Fibroblast of lung (primary cell): ENCODE measurements at regions not wholly inside any gene's neighbourhood (a gene's known extent, or its start where the extent isn't known, plus 50 kb on each side); places are given as distances from the start of the nearest gene placed in this dataset.

ENCODE experiments used
- DNase-seq, 2 donors: peaks; one replicate each; pipeline versions ENCODE4 v3.0.0 to v3.0.0-alpha.2; 2010; ENCODE audit warnings: low read depth in 2 of 2
- H2AFZ ChIP-seq: 2 replicates; pipeline ENCODE4 v1.5.1; 2012; ENCODE audit warnings: low read length, control low read depth, inconsistent platforms
- H3K27ac ChIP-seq: 2 replicates; pipeline ENCODE4 v1.5.1; 2011; ENCODE audit warnings: low read length, control low read depth; ENCODE audit not compliant: insufficient read depth
- H3K27me3 ChIP-seq: 2 replicates; pipeline ENCODE4 v1.5.1; 2011; ENCODE audit warnings: mild to moderate bottlenecking, low read length; ENCODE audit not compliant: control insufficient read depth, insufficient read depth
- H3K36me3 ChIP-seq: 2 replicates; pipeline ENCODE4 v1.5.1; 2011; ENCODE audit warnings: low read length; ENCODE audit not compliant: control insufficient read depth, insufficient read depth
- H3K4me1 ChIP-seq: 2 replicates; pipeline ENCODE4 v1.5.1; 2011; ENCODE audit warnings: low read length; ENCODE audit not compliant: control insufficient read depth, insufficient read depth; ENCODE audit errors: extremely low read depth
- H3K4me2 ChIP-seq: 2 replicates; pipeline ENCODE4 v1.5.1; 2011; ENCODE audit warnings: low read length, control low read depth; ENCODE audit not compliant: insufficient read depth; ENCODE audit errors: extremely low read depth
- H3K4me3 ChIP-seq, 4 experiments: fragments of 200-600 bp in 1 of 4; sonication (generic) in 1 of 4; replicated peaks in 1 of 4; 2 replicates each; pipeline ENCODE4 v1.5.1; 2011 to 2016; ENCODE audit warnings: low read length in 4 of 4, low read depth in 3 of 4, mild to moderate bottlenecking in 3 of 4, control low read depth in 2 of 4, inconsistent platforms in 1 of 4, mixed read lengths in 1 of 4; ENCODE audit not compliant: insufficient read depth in 1 of 4; ENCODE audit errors: control extremely low read depth in 1 of 4
- H3K79me2 ChIP-seq: 2 replicates; pipeline ENCODE4 v1.5.1; 2012; ENCODE audit warnings: mild to moderate bottlenecking, low read length, inconsistent platforms; ENCODE audit not compliant: control insufficient read depth, insufficient read depth
- H3K9ac ChIP-seq: 2 replicates; pipeline ENCODE4 v1.5.1; 2011; ENCODE audit warnings: mild to moderate bottlenecking, low read length, control low read depth; ENCODE audit not compliant: insufficient read depth
- H3K9me3 ChIP-seq: 2 replicates; pipeline ENCODE4 v1.5.1; 2012; ENCODE audit warnings: low read depth, low read length; ENCODE audit not compliant: control insufficient read depth, insufficient read depth
- H4K20me1 ChIP-seq: 2 replicates; pipeline ENCODE4 v1.5.1; 2011; ENCODE audit warnings: low read length; ENCODE audit not compliant: control insufficient read depth, insufficient read depth; ENCODE audit errors: extremely low read depth
- CTCF ChIP-seq, 2 donors: IDR thresholded peaks in 1 of 2; conservative IDR thresholded peaks in 1 of 2; 1 replicate in 1 of 2; 2 replicates in 1 of 2; pipeline ENCODE4 v1.5.1; 2011 to 2012; ENCODE audit warnings: low read length in 2 of 2, control low read depth in 1 of 2, inconsistent platforms in 1 of 2, low read depth in 1 of 2, mild to moderate bottlenecking in 1 of 2
- EZH2 ChIP-seq: IDR thresholded peaks from 2 replicates; pipeline ENCODE4 v1.5.1; 2012; ENCODE audit warnings: low read length, control low read depth, mild to moderate bottlenecking; ENCODE audit errors: missing control alignments

- no peak overlapping the region for H3K27ac ChIP-seq
- no peak for DNase-seq
- no peaks in the 10 kb centered on the region for H3K4me1 ChIP-seq
- no peak overlapping the region for H2AFZ ChIP-seq
- no peak overlapping the region for H3K4me2 ChIP-seq
- H3K27me3 ChIP-seq, result no peaks in the 10 kb centered on the region
- no peak for TF ChIP-seq CTCF (conservative IDR thresholded peaks at IDR 0.05 in 1 of 2, IDR thresholded peaks at IDR 0.05 in 1 of 2; ENCODE audit: low read depth in 1 of 2, low read length in 2 of 2)
- TF ChIP-seq EZH2, result no peak
- no peak overlapping the region for H3K9ac ChIP-seq
- no peaks in the 10 kb centered on the region for H3K9me3 ChIP-seq
- no peaks in the 10 kb centered on the region for H3K79me2 ChIP-seq
- H4K20me1 ChIP-seq, result no peaks in the 10 kb centered on the region
- no peaks in the 10 kb centered on the region for H3K36me3 ChIP-seq
- H3K4me3 ChIP-seq, result no peak overlapping the region
Observed at GRCh38 chr5:79186021-79186420, 49.9 kb upstream of the JMY start.
